Adipocyte (in vitro differentiated cells): ENCODE measurements at regions not wholly inside any gene's neighbourhood (a gene's known extent, or its start where the extent isn't known, plus 50 kb on each side); places are given as distances from the start of the nearest gene placed in this dataset.
"Not testable (repeated sequence)": the region's sequence is repeated elsewhere in the genome, so short reads cannot be mapped to it uniquely, and the experiment has no call there.

Experiments
- DNase-seq: peaks from one replicate; pipeline ENCODE4 v3.0.0-alpha.2; 2015; ENCODE audit warnings: low read depth
- H3K27me3 ChIP-seq: replicated peaks from 2 replicates; pipeline ENCODE4 v1.7.0; 2013; ENCODE audit warnings: mild to moderate bottlenecking, low read length, moderate library complexity; ENCODE audit not compliant: control insufficient read depth, insufficient read depth
- H3K36me3 ChIP-seq: 2 replicates; pipeline ENCODE4 v1.7.0; 2013; ENCODE audit warnings: low read length, mild to moderate bottlenecking, moderate library complexity; ENCODE audit not compliant: control insufficient read depth, insufficient read depth, severe bottlenecking
- H3K4me1 ChIP-seq: 2 replicates; pipeline ENCODE4 v1.7.0; 2013; ENCODE audit warnings: mild to moderate bottlenecking, low read length, moderate library complexity; ENCODE audit not compliant: control insufficient read depth, insufficient read depth
- H3K4me3 ChIP-seq: 2 replicates; pipeline ENCODE4 v1.7.0; 2013; ENCODE audit warnings: mild to moderate bottlenecking, low read length, moderate library complexity
- H3K9ac ChIP-seq: 2 replicates; pipeline ENCODE4 v1.7.0; 2013; ENCODE audit warnings: mild to moderate bottlenecking, low read length, moderate library complexity
- H3K9me3 ChIP-seq: 2 replicates; pipeline ENCODE4 v1.7.0; 2013; ENCODE audit warnings: mild to moderate bottlenecking, low read length, moderate library complexity; ENCODE audit not compliant: control insufficient read depth

GRCh38 chr6:125593746-125594145, 155.7 kb upstream of the HEY2 start:
- Histone ChIP-seq H3K4me1 (peaks cover 15% of the 10 kb centered on the region), H3K36me3 (no peaks in the 10 kb centered on the region), H3K9ac (no peak overlapping the region), H3K9me3 (peaks cover 4% of the 10 kb centered on the region), H3K27me3 (no peaks in the 10 kb centered on the region), H3K4me3 (no peak overlapping the region)
- no peak for DNase-seq

- Histone ChIP-seq H3K27me3 (no peaks in the 10 kb centered on the region), H3K4me3 (no peak overlapping the region), H3K9ac (no peak overlapping the region), H3K36me3 (no peaks in the 10 kb centered on the region), H3K9me3 (peaks cover 4% of the 10 kb centered on the region), H3K4me1 (peaks cover 15% of the 10 kb centered on the region)
- no peak for DNase-seq
Observed at GRCh38 chr6:125596020-125596419, 153.4 kb upstream of the HEY2 start.

GRCh38 chr6:125597411-125598253, 151.8 kb upstream of the HEY2 start:
- Histone ChIP-seq H3K9me3 (peaks cover 4% of the 10 kb centered on the region), H3K27me3 (no peaks in the 10 kb centered on the region), H3K36me3 (no peaks in the 10 kb centered on the region), H3K9ac (no peak overlapping the region), H3K4me1 (peaks cover 15% of the 10 kb centered on the region), H3K4me3 (no peak overlapping the region)
- peak; percentile 59 for DNase-seq

- Histone ChIP-seq H3K9ac (no peak overlapping the region), H3K4me3 (no peak overlapping the region), H3K4me1 (peaks cover 15% of the 10 kb centered on the region), H3K9me3 (peaks cover 4% of the 10 kb centered on the region), H3K36me3 (no peaks in the 10 kb centered on the region), H3K27me3 (no peaks in the 10 kb centered on the region)
- DNase-seq: peak; percentile 60
Observed at GRCh38 chr6:125598422-125598821, 151.0 kb upstream of the HEY2 start.

- Histone ChIP-seq H3K4me3 (no peak overlapping the region), H3K27me3 (no peaks in the 10 kb centered on the region), H3K9me3 (no peaks in the 10 kb centered on the region), H3K9ac (no peak overlapping the region), H3K4me1 (no peaks in the 10 kb centered on the region), H3K36me3 (no peaks in the 10 kb centered on the region)
- no peak for DNase-seq
Observed at GRCh38 chr6:125604257-125604656, 145.2 kb upstream of the HEY2 start.

- peak; percentile 84 for DNase-seq
- peak overlapping the region; percentile 56 for H3K4me3 ChIP-seq
- H3K27me3 ChIP-seq: no peaks in the 10 kb centered on the region
- no peaks in the 10 kb centered on the region for H3K9me3 ChIP-seq
- H3K9ac ChIP-seq: peak overlapping the region; percentile 27
- peaks cover 14% of the 10 kb centered on the region for H3K4me1 ChIP-seq
- no peaks in the 10 kb centered on the region for H3K36me3 ChIP-seq
Observed at GRCh38 chr6:125611573-125612344, 137.7 kb upstream of the HEY2 start.

GRCh38 chr6:125612345-125612846, 137.0 kb upstream of the HEY2 start:
- no peaks in the 10 kb centered on the region for H3K27me3 ChIP-seq
- peak overlapping the region; percentile 27 for H3K9ac ChIP-seq
- H3K4me1 ChIP-seq: peaks cover 14% of the 10 kb centered on the region
- H3K36me3 ChIP-seq: no peaks in the 10 kb centered on the region
- peak; percentile 57 for DNase-seq
- no peaks in the 10 kb centered on the region for H3K9me3 ChIP-seq
- peak overlapping the region; percentile 56 for H3K4me3 ChIP-seq

GRCh38 chr6:125618629-125619028, 130.8 kb upstream of the HEY2 start:
- H3K9ac ChIP-seq: no peak overlapping the region
- H3K9me3 ChIP-seq: no peaks in the 10 kb centered on the region
- no peaks in the 10 kb centered on the region for H3K4me1 ChIP-seq
- DNase-seq: no peak
- peaks cover 3% of the 10 kb centered on the region for H3K27me3 ChIP-seq
- H3K4me3 ChIP-seq: no peak overlapping the region
- no peaks in the 10 kb centered on the region for H3K36me3 ChIP-seq

GRCh38 chr6:125623085-125623484, 126.3 kb upstream of the HEY2 start:
- H3K4me3 ChIP-seq: no peak overlapping the region
- DNase-seq: no peak
- no peaks in the 10 kb centered on the region for H3K36me3 ChIP-seq

GRCh38 chr6:125631165-125631564, 118.3 kb upstream of the HEY2 start:
- Histone ChIP-seq H3K4me3 (no peak overlapping the region), H3K27me3 (no peaks in the 10 kb centered on the region), H3K9me3 (no peaks in the 10 kb centered on the region), H3K4me1 (no peaks in the 10 kb centered on the region), H3K9ac (no peak overlapping the region), H3K36me3 (no peaks in the 10 kb centered on the region)
- no peak for DNase-seq

More at GRCh38 chr6:125623085-125623484, 126.3 kb upstream of the HEY2 start:
- Histone ChIP-seq H3K9ac (no peak overlapping the region), H3K4me1 (no peaks in the 10 kb centered on the region), H3K27me3 (peaks cover 11% of the 10 kb centered on the region), H3K9me3 (no peaks in the 10 kb centered on the region)

- not testable (repeated sequence) for H3K4me3 ChIP-seq, H3K27me3 ChIP-seq, H3K9me3 ChIP-seq, H3K4me1 ChIP-seq, H3K36me3 ChIP-seq, DNase-seq, H3K9ac ChIP-seq
Observed at GRCh38 chr6:125636011-125636410, 113.4 kb upstream of the HEY2 start.
